GM23338 (cell line): ENCODE measurements at regions not wholly inside any gene's neighbourhood (a gene's known extent, or its start where the extent isn't known, plus 50 kb on each side); places are given as distances from the start of the nearest gene placed in this dataset.
"Not testable (repeated sequence)": the region's sequence is repeated elsewhere in the genome, so short reads cannot be mapped to it uniquely, and the experiment has no call there.

Experiments
- EZH2 ChIP-seq: fragments of 200-600 bp; sonication (generic); IDR thresholded peaks from one replicate; pipeline ENCODE4 v1.8.0; 2017; ENCODE audit warnings: antibody characterized with exemption, mild to moderate bottlenecking, low read depth; ENCODE audit not compliant: unreplicated experiment
- EZH2phosphoT487 ChIP-seq: fragments of 200-600 bp; sonication (generic); IDR thresholded peaks from one replicate; pipeline ENCODE4 v1.8.1; 2018; ENCODE audit warnings: antibody characterized with exemption; ENCODE audit not compliant: unreplicated experiment
- JUNB ChIP-seq: IDR thresholded peaks from one replicate; pipeline ENCODE4 v1.6.1; 2016; ENCODE audit warnings: antibody characterized with exemption; ENCODE audit not compliant: unreplicated experiment
- POLR2AphosphoS5 ChIP-seq: IDR thresholded peaks from 2 replicates; pipeline ENCODE4 v1.6.1; 2016; ENCODE audit warnings: antibody characterized with exemption, low read depth
- TF ChIP-seq, protein P1 (sequence below), 2 experiments: fragments of 200-600 bp in 1 of 2; sonication (generic) in 1 of 2; conservative IDR thresholded peaks; 2 replicates each; pipeline versions ENCODE4 v1.5.1 to v1.6.1; 2016 to 2017; ENCODE audit warnings: antibody characterized with exemption in 2 of 2, low read depth in 2 of 2, mild to moderate bottlenecking in 2 of 2, moderate library complexity in 1 of 2
- TF ChIP-seq, protein P2 (sequence below): IDR thresholded peaks from one replicate; pipeline ENCODE4 v1.6.1; 2018; ENCODE audit warnings: antibody characterized with exemption; ENCODE audit not compliant: unreplicated experiment
- TF ChIP-seq, protein P3 (sequence below): IDR thresholded peaks from 2 replicates; pipeline ENCODE4 v1.6.1; 2016; ENCODE audit warnings: antibody characterized with exemption

DNA sequence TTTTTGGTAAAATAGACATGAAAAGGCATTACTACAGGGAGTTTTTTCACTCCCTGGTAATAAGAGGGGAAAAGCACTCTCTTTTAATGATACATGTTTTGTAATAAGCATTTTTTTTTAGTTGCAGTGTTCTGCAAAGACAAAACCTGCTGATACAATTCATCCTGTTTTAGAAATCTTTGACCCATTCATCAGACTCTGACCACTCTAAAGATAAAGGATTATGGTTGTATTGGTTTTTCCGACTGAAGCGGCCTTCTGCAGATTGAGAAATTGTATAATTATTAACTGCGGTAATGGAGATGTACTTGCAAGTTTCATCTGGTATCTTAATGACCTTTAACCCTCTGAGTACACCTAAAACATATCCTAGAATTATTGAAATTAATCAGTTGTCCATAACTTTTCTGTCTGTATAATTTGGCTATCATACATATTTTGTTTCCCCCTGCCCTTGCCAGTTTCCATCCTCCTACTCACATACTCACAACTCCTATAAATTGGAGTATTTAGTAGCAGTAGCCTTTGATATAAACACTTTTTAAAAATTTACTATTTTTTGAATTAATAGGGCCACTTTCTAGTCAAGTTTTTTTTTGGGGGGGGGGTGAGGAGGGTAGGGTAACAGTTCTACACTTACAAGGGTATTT lies 79.4 kb downstream of the SYT15B start:
- TF ChIP-seq, protein P1, sequence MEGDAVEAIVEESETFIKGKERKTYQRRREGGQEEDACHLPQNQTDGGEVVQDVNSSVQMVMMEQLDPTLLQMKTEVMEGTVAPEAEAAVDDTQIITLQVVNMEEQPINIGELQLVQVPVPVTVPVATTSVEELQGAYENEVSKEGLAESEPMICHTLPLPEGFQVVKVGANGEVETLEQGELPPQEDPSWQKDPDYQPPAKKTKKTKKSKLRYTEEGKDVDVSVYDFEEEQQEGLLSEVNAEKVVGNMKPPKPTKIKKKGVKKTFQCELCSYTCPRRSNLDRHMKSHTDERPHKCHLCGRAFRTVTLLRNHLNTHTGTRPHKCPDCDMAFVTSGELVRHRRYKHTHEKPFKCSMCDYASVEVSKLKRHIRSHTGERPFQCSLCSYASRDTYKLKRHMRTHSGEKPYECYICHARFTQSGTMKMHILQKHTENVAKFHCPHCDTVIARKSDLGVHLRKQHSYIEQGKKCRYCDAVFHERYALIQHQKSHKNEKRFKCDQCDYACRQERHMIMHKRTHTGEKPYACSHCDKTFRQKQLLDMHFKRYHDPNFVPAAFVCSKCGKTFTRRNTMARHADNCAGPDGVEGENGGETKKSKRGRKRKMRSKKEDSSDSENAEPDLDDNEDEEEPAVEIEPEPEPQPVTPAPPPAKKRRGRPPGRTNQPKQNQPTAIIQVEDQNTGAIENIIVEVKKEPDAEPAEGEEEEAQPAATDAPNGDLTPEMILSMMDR (conservative IDR thresholded peaks at IDR 0.05; ENCODE audit: low read depth in 2 of 2) = not testable (repeated sequence)
- TF ChIP-seq EZH2, JUNB, POLR2AphosphoS5, EZH2phosphoT487: not testable (repeated sequence)
- TF ChIP-seq, protein P2, sequence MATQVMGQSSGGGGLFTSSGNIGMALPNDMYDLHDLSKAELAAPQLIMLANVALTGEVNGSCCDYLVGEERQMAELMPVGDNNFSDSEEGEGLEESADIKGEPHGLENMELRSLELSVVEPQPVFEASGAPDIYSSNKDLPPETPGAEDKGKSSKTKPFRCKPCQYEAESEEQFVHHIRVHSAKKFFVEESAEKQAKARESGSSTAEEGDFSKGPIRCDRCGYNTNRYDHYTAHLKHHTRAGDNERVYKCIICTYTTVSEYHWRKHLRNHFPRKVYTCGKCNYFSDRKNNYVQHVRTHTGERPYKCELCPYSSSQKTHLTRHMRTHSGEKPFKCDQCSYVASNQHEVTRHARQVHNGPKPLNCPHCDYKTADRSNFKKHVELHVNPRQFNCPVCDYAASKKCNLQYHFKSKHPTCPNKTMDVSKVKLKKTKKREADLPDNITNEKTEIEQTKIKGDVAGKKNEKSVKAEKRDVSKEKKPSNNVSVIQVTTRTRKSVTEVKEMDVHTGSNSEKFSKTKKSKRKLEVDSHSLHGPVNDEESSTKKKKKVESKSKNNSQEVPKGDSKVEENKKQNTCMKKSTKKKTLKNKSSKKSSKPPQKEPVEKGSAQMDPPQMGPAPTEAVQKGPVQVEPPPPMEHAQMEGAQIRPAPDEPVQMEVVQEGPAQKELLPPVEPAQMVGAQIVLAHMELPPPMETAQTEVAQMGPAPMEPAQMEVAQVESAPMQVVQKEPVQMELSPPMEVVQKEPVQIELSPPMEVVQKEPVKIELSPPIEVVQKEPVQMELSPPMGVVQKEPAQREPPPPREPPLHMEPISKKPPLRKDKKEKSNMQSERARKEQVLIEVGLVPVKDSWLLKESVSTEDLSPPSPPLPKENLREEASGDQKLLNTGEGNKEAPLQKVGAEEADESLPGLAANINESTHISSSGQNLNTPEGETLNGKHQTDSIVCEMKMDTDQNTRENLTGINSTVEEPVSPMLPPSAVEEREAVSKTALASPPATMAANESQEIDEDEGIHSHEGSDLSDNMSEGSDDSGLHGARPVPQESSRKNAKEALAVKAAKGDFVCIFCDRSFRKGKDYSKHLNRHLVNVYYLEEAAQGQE = not testable (repeated sequence)
- TF ChIP-seq, protein P3, sequence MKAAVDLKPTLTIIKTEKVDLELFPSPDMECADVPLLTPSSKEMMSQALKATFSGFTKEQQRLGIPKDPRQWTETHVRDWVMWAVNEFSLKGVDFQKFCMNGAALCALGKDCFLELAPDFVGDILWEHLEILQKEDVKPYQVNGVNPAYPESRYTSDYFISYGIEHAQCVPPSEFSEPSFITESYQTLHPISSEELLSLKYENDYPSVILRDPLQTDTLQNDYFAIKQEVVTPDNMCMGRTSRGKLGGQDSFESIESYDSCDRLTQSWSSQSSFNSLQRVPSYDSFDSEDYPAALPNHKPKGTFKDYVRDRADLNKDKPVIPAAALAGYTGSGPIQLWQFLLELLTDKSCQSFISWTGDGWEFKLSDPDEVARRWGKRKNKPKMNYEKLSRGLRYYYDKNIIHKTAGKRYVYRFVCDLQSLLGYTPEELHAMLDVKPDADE = not testable (repeated sequence)
